BE2C (cell line): ENCODE measurements at regions not wholly inside any gene's neighbourhood (a gene's known extent, or its start where the extent isn't known, plus 50 kb on each side); places are given as distances from the start of the nearest gene placed in this dataset.

Experiments used
- DNase-seq: peaks from one replicate; pipeline ENCODE4 v3.0.0-alpha.2; 2020
- H3K27me3 ChIP-seq: fragments of 250-450 bp; sonication (Bioruptor Pico); 2 replicates; pipeline ENCODE4 v1.5.1; 2020; ENCODE audit warnings: mild to moderate bottlenecking
- H3K36me3 ChIP-seq: fragments of 250-450 bp; sonication (Bioruptor Pico); 2 replicates; pipeline ENCODE4 v1.5.1; 2020; ENCODE audit warnings: mild to moderate bottlenecking
- H3K4me1 ChIP-seq: fragments of 250-450 bp; sonication (Bioruptor Pico); 2 replicates; pipeline ENCODE4 v1.5.1; 2020
- H3K4me3 ChIP-seq: 2 replicates; pipeline ENCODE4 v1.5.1; 2011; ENCODE audit warnings: low read depth, low read length
- H3K9me3 ChIP-seq: fragments of 250-450 bp; sonication (Bioruptor Pico); 2 replicates; pipeline ENCODE4 v1.5.1; 2020
- TF ChIP-seq, protein P1 (sequence below): IDR thresholded peaks from 2 replicates; pipeline ENCODE4 v1.5.1; 2012; ENCODE audit warnings: mild to moderate bottlenecking, low read depth, low read length

DNA sequence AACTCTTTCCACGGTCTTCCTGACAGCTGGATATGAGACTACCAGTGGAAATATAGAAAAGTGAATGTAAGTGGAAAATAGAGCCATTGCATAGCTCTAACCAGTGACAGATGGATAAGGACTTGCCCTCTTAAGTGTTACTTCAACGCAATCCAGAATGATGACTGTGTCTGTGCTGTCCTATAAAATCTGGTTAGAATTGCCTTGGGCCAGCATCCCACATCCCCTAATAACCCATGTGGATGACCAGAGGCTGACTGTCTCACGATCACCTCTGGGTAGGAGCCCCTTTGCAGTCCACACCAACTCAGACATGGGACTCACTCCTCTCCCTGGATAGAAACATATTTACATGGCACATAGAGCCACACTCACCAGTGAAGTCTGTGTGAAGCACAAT is 186.6 kb downstream of the C1D start:
- no peaks in the 10 kb centered on the region for H3K9me3 ChIP-seq
- H3K4me3 ChIP-seq: no peak overlapping the region
- no peaks in the 10 kb centered on the region for H3K4me1 ChIP-seq
- DNase-seq: no peak
- H3K27me3 ChIP-seq: no peaks in the 10 kb centered on the region
- TF ChIP-seq, protein P1, sequence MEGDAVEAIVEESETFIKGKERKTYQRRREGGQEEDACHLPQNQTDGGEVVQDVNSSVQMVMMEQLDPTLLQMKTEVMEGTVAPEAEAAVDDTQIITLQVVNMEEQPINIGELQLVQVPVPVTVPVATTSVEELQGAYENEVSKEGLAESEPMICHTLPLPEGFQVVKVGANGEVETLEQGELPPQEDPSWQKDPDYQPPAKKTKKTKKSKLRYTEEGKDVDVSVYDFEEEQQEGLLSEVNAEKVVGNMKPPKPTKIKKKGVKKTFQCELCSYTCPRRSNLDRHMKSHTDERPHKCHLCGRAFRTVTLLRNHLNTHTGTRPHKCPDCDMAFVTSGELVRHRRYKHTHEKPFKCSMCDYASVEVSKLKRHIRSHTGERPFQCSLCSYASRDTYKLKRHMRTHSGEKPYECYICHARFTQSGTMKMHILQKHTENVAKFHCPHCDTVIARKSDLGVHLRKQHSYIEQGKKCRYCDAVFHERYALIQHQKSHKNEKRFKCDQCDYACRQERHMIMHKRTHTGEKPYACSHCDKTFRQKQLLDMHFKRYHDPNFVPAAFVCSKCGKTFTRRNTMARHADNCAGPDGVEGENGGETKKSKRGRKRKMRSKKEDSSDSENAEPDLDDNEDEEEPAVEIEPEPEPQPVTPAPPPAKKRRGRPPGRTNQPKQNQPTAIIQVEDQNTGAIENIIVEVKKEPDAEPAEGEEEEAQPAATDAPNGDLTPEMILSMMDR: no peak
- no peaks in the 10 kb centered on the region for H3K36me3 ChIP-seq

DNA sequence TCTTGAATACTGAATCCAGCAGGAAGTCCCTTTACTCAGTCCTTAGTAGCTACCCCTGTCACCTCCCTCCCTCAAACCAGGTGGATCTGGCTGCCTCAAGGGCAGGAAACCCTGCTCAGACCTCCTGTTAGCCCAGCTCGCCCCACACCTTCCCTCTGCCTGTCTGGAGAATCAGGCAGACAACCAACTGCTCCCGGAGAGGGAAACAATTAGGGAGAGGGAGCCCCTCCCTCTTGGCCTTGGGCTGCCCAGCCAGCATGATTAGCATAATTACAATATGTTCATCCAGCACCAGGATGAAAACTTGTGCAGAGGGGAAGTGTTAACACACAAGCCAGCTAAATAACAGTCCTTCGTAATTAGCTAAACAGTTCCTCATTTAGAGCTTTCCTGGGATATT is 185.5 kb downstream of the C1D start:
- Histone ChIP-seq H3K4me3 (no peak overlapping the region), H3K36me3 (no peaks in the 10 kb centered on the region), H3K27me3 (no peaks in the 10 kb centered on the region), H3K9me3 (no peaks in the 10 kb centered on the region), H3K4me1 (no peaks in the 10 kb centered on the region)
- TF ChIP-seq, protein P1: no peak
- DNase-seq: no peak

DNA sequence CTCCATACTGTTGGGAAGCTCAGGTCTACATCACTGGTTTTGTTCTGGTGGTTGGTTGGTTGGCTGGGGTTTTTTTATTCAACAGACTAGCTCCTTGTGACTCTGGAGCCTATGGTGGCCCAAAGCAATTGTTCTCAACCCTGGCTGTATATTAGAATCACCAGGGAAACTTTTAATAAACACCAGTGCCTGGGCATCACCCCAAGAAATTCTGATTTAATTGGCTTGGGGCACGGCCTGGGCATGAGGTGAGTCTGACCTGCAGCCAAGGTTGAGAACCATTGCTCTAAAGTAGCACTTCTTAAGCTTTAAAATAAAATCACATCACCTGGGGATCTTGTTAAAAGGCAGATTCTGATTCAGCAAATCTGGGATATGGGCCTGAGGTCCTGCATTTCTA is 184.1 kb downstream of the C1D start:
- no peaks in the 10 kb centered on the region for H3K27me3 ChIP-seq
- TF ChIP-seq, protein P1: no peak
- no peaks in the 10 kb centered on the region for H3K36me3 ChIP-seq
- DNase-seq: no peak
- no peaks in the 10 kb centered on the region for H3K4me1 ChIP-seq
- H3K4me3 ChIP-seq: no peak overlapping the region
- no peaks in the 10 kb centered on the region for H3K9me3 ChIP-seq

DNA sequence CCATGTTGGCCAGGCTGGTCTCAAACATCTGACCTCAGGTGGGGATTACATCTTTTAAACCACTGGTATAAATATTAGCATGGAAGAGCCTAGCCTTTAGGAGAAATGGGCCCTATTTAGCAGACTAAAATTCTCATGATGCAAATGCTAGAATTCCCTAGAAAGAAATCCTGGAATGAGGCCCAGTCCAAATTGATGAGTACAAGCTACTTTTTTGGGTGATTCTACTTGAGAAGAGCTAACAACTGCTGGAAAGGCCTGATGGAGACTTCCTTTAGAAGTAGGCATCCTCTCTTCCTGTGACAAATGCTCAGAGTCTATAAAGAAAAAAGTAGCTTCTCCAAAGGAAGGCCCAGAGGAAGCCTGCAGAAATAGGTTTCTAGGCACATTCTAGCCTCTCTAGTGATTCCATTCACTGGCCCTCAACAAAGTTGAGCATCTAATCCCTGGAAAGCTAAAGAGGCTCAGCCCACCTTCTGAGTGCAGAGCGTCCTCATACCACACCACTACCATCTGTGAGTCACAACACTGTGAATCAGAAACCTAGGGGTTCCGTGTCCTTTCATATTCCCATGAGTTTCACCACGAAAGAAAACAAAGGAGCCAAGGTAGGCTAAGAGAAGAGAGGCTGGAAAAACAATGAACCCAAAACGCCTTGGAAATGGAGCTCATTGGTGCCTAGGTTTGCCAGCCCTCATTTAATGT is 183.1 kb downstream of the C1D start:
- no peaks in the 10 kb centered on the region for H3K27me3 ChIP-seq
- H3K36me3 ChIP-seq: no peaks in the 10 kb centered on the region
- H3K9me3 ChIP-seq: no peaks in the 10 kb centered on the region
- TF ChIP-seq, protein P1: no peak
- H3K4me3 ChIP-seq: no peak overlapping the region
- H3K4me1 ChIP-seq: no peaks in the 10 kb centered on the region
- DNase-seq: no peak

DNA sequence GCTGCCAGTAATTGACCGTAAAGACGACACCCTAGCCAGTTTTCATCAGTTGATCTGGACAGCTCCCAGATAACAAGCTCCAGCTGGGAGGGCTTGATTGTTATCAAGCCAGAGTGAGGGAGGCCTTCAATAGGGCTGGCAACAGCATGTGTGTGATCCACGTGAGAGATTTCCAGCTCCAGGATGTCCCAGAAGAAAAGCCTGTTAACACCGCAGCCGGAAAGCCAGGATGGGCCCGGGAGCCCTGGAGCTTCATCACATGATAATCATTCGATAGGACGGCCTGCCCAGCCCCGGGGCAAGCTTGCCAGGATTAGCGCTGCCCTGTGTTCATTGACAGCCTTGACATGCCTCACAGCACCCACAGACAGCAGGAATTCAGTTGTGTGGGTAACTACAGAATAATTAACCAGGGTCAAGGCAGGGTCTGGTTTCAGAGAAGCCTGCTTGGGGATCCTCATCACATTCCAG is 182.5 kb downstream of the C1D start:
- peak; percentile 39 for DNase-seq
- no peaks in the 10 kb centered on the region for H3K36me3 ChIP-seq
- no peaks in the 10 kb centered on the region for H3K9me3 ChIP-seq
- H3K27me3 ChIP-seq: no peaks in the 10 kb centered on the region
- H3K4me1 ChIP-seq: no peaks in the 10 kb centered on the region
- H3K4me3 ChIP-seq: no peak overlapping the region
- TF ChIP-seq, protein P1: no peak

DNA sequence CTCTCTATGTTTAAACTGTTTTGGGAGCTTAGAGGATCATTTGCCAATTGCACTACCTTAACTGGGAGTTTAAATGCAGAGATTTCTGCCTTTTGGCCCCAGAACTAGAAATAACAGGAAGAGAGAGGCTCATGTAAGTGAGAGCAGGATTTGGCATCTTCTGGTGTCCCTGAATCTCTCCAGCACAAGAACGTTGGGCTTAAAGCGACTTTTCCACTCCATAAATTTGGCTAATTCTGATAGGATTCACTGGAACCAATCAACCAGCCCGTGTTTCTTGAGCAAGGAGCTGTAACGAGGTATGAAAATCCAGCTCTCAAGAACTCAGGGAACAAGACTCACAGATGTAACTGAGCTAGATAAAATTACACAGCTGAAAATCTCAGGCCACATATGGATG is 181.0 kb downstream of the C1D start:
- no peak for DNase-seq
- Histone ChIP-seq H3K36me3 (no peaks in the 10 kb centered on the region), H3K9me3 (no peaks in the 10 kb centered on the region), H3K27me3 (no peaks in the 10 kb centered on the region), H3K4me1 (no peaks in the 10 kb centered on the region), H3K4me3 (no peak overlapping the region)
- TF ChIP-seq, protein P1: no peak
